OCI-LY3 (cell line): ENCODE measurements at regions not wholly inside any gene's neighbourhood (a gene's known extent, or its start where the extent isn't known, plus 50 kb on each side); places are given as distances from the start of the nearest gene placed in this dataset.

ENCODE experiments used
- H2AFZ ChIP-seq: fragments of 200-600, 300-600 bp; shearing (Covaris generic); 2 replicates; pipeline ENCODE4 v1.6.0; 2014; ENCODE audit warnings: antibody characterized with exemption, low read depth, low read length
- H3K27ac ChIP-seq: fragments of 200-600, 300-600 bp; sonication (generic); 2 replicates; pipeline ENCODE4 v1.5.1; 2014; ENCODE audit warnings: mild to moderate bottlenecking, low read length, moderate library complexity, mixed read lengths
- H3K27me3 ChIP-seq: fragments of 200-600, 300-600 bp; sonication (generic); 2 replicates; pipeline ENCODE4 v1.6.1; 2014; ENCODE audit warnings: low read depth, low read length, mixed read lengths
- H3K36me3 ChIP-seq: fragments of 200-600, 300-600 bp; sonication (generic); replicated peaks from 2 replicates; pipeline ENCODE3; 2014; ENCODE audit warnings: low read depth, low read length, mixed read lengths
- H3K4me1 ChIP-seq: fragments of 300-600, 200-600 bp; sonication (generic); 2 replicates; pipeline ENCODE4 v1.6.1; 2014; ENCODE audit warnings: low read length, mixed read lengths
- H3K4me2 ChIP-seq: fragments of 200-600, 300-600 bp; sonication (generic); 2 replicates; pipeline ENCODE4 v1.6.1; 2014; ENCODE audit warnings: low read length, mixed read lengths
- H3K4me3 ChIP-seq: fragments of 300-600, 200-600 bp; sonication (generic); 2 replicates; pipeline ENCODE4 v1.5.1; 2014; ENCODE audit warnings: antibody characterized with exemption, mild to moderate bottlenecking, low read length, moderate library complexity
- H3K79me2 ChIP-seq: fragments of 300-600, 200-600 bp; shearing (Covaris generic); 2 replicates; pipeline ENCODE4 v1.6.1; 2014; ENCODE audit warnings: mild to moderate bottlenecking, low read length, mixed read lengths
- H3K9ac ChIP-seq: fragments of 300-600, 200-600 bp; shearing (Covaris generic); 2 replicates; pipeline ENCODE4 v1.6.0; 2014; ENCODE audit warnings: mild to moderate bottlenecking, low read length, moderate library complexity
- H3K9me3 ChIP-seq: fragments of 200-600, 300-600 bp; shearing (Covaris generic); 2 replicates; pipeline ENCODE4 v1.6.1; 2014; ENCODE audit warnings: low read length, mixed read lengths; ENCODE audit not compliant: insufficient read depth
- H4K20me1 ChIP-seq: fragments of 200-600, 300-600 bp; sonication (generic); 2 replicates; pipeline ENCODE4 v1.6.1; 2016; ENCODE audit warnings: low read length, mixed read lengths; ENCODE audit not compliant: insufficient read depth
- CTCF ChIP-seq: fragments of 200-600, 300-600 bp; sonication (generic); IDR thresholded peaks from 2 replicates; pipeline ENCODE4 v1.5.1; 2014; ENCODE audit warnings: antibody characterized with exemption, low read length, low read depth
- EZH2phosphoT487 ChIP-seq: fragments of 200-600 bp; shearing (Covaris generic); IDR thresholded peaks from 2 replicates; pipeline ENCODE4 v1.6.1; 2018; ENCODE audit warnings: antibody characterized with exemption, mixed run types, low read depth

- TF ChIP-seq EZH2phosphoT487: no peak
- no peak for TF ChIP-seq CTCF
- H2AFZ ChIP-seq: no peak overlapping the region
- no peak overlapping the region for H3K4me3 ChIP-seq
- H3K27ac ChIP-seq: no peak overlapping the region
- H3K9ac ChIP-seq: no peak overlapping the region
- H3K4me1 ChIP-seq: no peaks in the 10 kb centered on the region
- H3K4me2 ChIP-seq: no peak overlapping the region
- no peaks in the 10 kb centered on the region for H3K27me3 ChIP-seq
- no peaks in the 10 kb centered on the region for H3K79me2 ChIP-seq
- H4K20me1 ChIP-seq: no peaks in the 10 kb centered on the region
- H3K9me3 ChIP-seq: no peaks in the 10 kb centered on the region
- no peaks in the 10 kb centered on the region for H3K36me3 ChIP-seq
Measured at GRCh38 chr9:11328326-11328725, 715.5 kb upstream of the PTPRD start.

- Histone ChIP-seq H4K20me1 (no peaks in the 10 kb centered on the region), H3K4me3 (no peak overlapping the region), H2AFZ (no peak overlapping the region), H3K79me2 (no peaks in the 10 kb centered on the region), H3K9me3 (no peaks in the 10 kb centered on the region), H3K27ac (no peak overlapping the region), H3K27me3 (peaks cover 3% of the 10 kb centered on the region; the same call in 1 of the 2 replicates), H3K4me1 (peaks cover 6% of the 10 kb centered on the region), H3K36me3 (no peaks in the 10 kb centered on the region), H3K4me2 (no peak overlapping the region), H3K9ac (no peak overlapping the region)
- no peak for TF ChIP-seq EZH2phosphoT487
- TF ChIP-seq CTCF: no peak
Measured at GRCh38 chr9:11335011-11335410, 722.2 kb upstream of the PTPRD start.

- peaks cover 10% of the 10 kb centered on the region; the same call in 1 of the 2 replicates for H3K27me3 ChIP-seq
- H3K79me2 ChIP-seq: no peaks in the 10 kb centered on the region
- peaks cover 6% of the 10 kb centered on the region for H3K4me1 ChIP-seq
- TF ChIP-seq CTCF (no peak), EZH2phosphoT487 (no peak)
- H3K4me2 ChIP-seq: no peak overlapping the region
- no peaks in the 10 kb centered on the region for H3K9me3 ChIP-seq
- H3K4me3 ChIP-seq: no peak overlapping the region
- no peaks in the 10 kb centered on the region for H4K20me1 ChIP-seq
- no peak overlapping the region for H3K27ac ChIP-seq
- H3K36me3 ChIP-seq: no peaks in the 10 kb centered on the region
- no peak overlapping the region for H3K9ac ChIP-seq
- no peak overlapping the region for H2AFZ ChIP-seq
Measured at GRCh38 chr9:11338130-11338529, 725.3 kb upstream of the PTPRD start.

- no peak for TF ChIP-seq EZH2phosphoT487
- no peak for TF ChIP-seq CTCF
Measured at GRCh38 chr9:11340654-11341053, 727.9 kb upstream of the PTPRD start.

More at GRCh38 chr9:11340654-11341053, 727.9 kb upstream of the PTPRD start:
- Histone ChIP-seq H3K9me3 (no peaks in the 10 kb centered on the region), H3K27me3 (peaks cover 10% of the 10 kb centered on the region; the same call in 1 of the 2 replicates), H3K27ac (no peak overlapping the region), H3K79me2 (no peaks in the 10 kb centered on the region), H3K4me2 (no peak overlapping the region), H3K4me1 (peaks cover 6% of the 10 kb centered on the region), H3K4me3 (no peak overlapping the region), H2AFZ (no peak overlapping the region), H3K9ac (no peak overlapping the region), H4K20me1 (no peaks in the 10 kb centered on the region), H3K36me3 (no peaks in the 10 kb centered on the region)
